K562 (cell line): ENCODE measurements at regions not wholly inside any gene's neighbourhood (a gene's known extent, or its start where the extent isn't known, plus 50 kb on each side); places are given as distances from the start of the nearest gene placed in this dataset.

Experiments
- ATAC-seq: fragments of 200-7000 bp; cut with Tn5 transposase; 3 replicates; pipeline ENCODE4 v1.9.1; 2020; ENCODE audit warnings: moderate library complexity
- BruUV-seq: library from RNA; stranded (reverse); fragments of 400-500 nt; replicated peaks from 2 replicates; lab custom pipeline; 2021; lab: Mats Ljungman, UMichigan
- CTCF ChIA-PET: fragments of 300-600 bp; formaldehyde crosslinking; extraction: SDS; loops from one replicate; lab custom pipeline; 2021; ENCODE audit warnings: low intra/inter-chr PET ratio; lab: Yijun Ruan, JAX
- POLR2A ChIA-PET: fragments of 300-600, 350-650 bp; sonication (Branson Sonifier 250); formaldehyde crosslinking; extraction: SDS; loops from one replicate; lab custom pipeline; 2021; ENCODE audit warnings: antibody characterized with exemption, inconsistent platforms; lab: Yijun Ruan, JAX
- DNase-seq, 4 experiments: peaks; one replicate each; pipeline versions ENCODE4 v3.0.0 to v3.0.0-alpha.2; 2011 to 2018; ENCODE audit warnings: low spot score in 3 of 4, mixed read lengths in 3 of 4; ENCODE audit errors: extremely low read depth in 1 of 4
- FAIRE-seq: peaks from 2 replicates; lab custom pipeline; 2011; peaks lifted over from hg19 to GRCh38; lab: Jason Lieb, UNC
- H2AFZ ChIP-seq: 2 replicates; pipeline ENCODE4 v1.6.0; 2011; ENCODE audit warnings: low read depth, low read length, control low read depth, inconsistent platforms
- H3K27ac ChIP-seq: fragments of 200-600 bp; 3 replicates; pipeline ENCODE4 v1.8.0; 2011; ENCODE audit warnings: low read depth, mild to moderate bottlenecking, control low read depth, inconsistent platforms, low read length, moderate library complexity, mixed read lengths; ENCODE audit errors: extremely low read depth
- H3K27me3 ChIP-seq, 2 experiments: fragments of 300-600 bp in 1 of 2; 2 replicates in 1 of 2; 3 replicates in 1 of 2; pipeline versions ENCODE4 v1.6.0 to v1.8.0; 2011; ENCODE audit warnings: inconsistent platforms in 2 of 2, low read length in 2 of 2, mild to moderate bottlenecking in 1 of 2, mixed read lengths in 1 of 2, moderate library complexity in 1 of 2; ENCODE audit not compliant: control insufficient read depth in 2 of 2, insufficient read depth in 2 of 2
- H3K36me3 ChIP-seq: fragments of 300-600 bp; 3 replicates; pipeline ENCODE4 v1.8.0; 2011; ENCODE audit warnings: mild to moderate bottlenecking, low read length, inconsistent platforms; ENCODE audit not compliant: control insufficient read depth, insufficient read depth
- H3K4me1 ChIP-seq, 2 experiments: fragments of 200-600 bp in 1 of 2; replicated peaks in 1 of 2; 2 replicates in 1 of 2; 3 replicates in 1 of 2; pipeline versions ENCODE4 v1.5.1 to v1.8.0; 2011; ENCODE audit warnings: inconsistent platforms in 2 of 2, low read length in 2 of 2, mild to moderate bottlenecking in 1 of 2, mixed read lengths in 1 of 2, moderate library complexity in 1 of 2; ENCODE audit not compliant: control insufficient read depth in 2 of 2, insufficient read depth in 2 of 2
- H3K4me2 ChIP-seq: 2 replicates; pipeline ENCODE4 v1.6.1; 2011; ENCODE audit warnings: low read length, control low read depth, inconsistent platforms, mixed read lengths; ENCODE audit not compliant: insufficient read depth
- H3K4me3 ChIP-seq: fragments of 200-600 bp; sonication (generic), shearing (Covaris generic); 2 replicates; pipeline ENCODE4 v1.5.1; 2016; ENCODE audit warnings: control low read depth, inconsistent platforms
- H3K79me2 ChIP-seq: fragments of 200-600 bp; 3 replicates; pipeline ENCODE4 v1.8.0; 2011; ENCODE audit warnings: low read length, inconsistent platforms; ENCODE audit not compliant: control insufficient read depth, insufficient read depth
- H3K9ac ChIP-seq, 2 experiments: 2 replicates each; pipeline versions ENCODE4 v1.6.0 to v1.6.1; 2011; ENCODE audit warnings: low read depth in 2 of 2, low read length in 2 of 2, control low read depth in 1 of 2, inconsistent platforms in 1 of 2, mild to moderate bottlenecking in 1 of 2, mixed read lengths in 1 of 2; ENCODE audit not compliant: insufficient read depth in 1 of 2
- H3K9me1 ChIP-seq: one replicate; pipeline ENCODE4 v1.6.0; 2011; ENCODE audit warnings: inconsistent platforms, mild to moderate bottlenecking, low read length, moderate library complexity; ENCODE audit not compliant: control insufficient read depth, insufficient read depth
- H3K9me3 ChIP-seq: replicated peaks from 2 replicates; pipeline ENCODE4 v1.5.1; 2011; ENCODE audit warnings: low read depth, low read length, inconsistent platforms; ENCODE audit not compliant: control insufficient read depth, insufficient read depth
- H4K20me1 ChIP-seq: replicated peaks from 2 replicates; pipeline ENCODE4 v1.6.1; 2011; ENCODE audit warnings: low read length, inconsistent platforms, mixed read lengths; ENCODE audit not compliant: control insufficient read depth, insufficient read depth
- BHLHE40 ChIP-seq: IDR thresholded peaks from 2 replicates; pipeline ENCODE4 v1.6.1; 2011; ENCODE audit warnings: low read length, improper control_type of control experiment
- KDM2B ChIP-seq: fragments of 250-450 bp; sonication (Bioruptor Pico); IDR thresholded peaks from 2 replicates; pipeline ENCODE4 v1.8.0; 2021; ENCODE audit warnings: mild to moderate bottlenecking, moderate library complexity
- NR2C1 ChIP-seq, 2 experiments: fragments of 450-650 bp; IDR thresholded peaks; 2 replicates each; pipeline ENCODE4 v1.6.1; 2017; ENCODE audit warnings: mild to moderate bottlenecking in 2 of 2, antibody characterized with exemption in 1 of 2, inconsistent platforms in 1 of 2, missing compliant biosample characterization in 1 of 2, missing genetic modification characterization in 1 of 2
- POLR3A ChIP-seq: IDR thresholded peaks from 2 replicates; pipeline ENCODE4 v1.6.1; 2011; ENCODE audit warnings: borderline replicate concordance, mild to moderate bottlenecking, moderate library complexity; ENCODE audit not compliant: insufficient read length, insufficient read depth; ENCODE audit errors: extremely low read depth
- RUNX1 ChIP-seq: sonication (generic); IDR thresholded peaks from 2 replicates; pipeline ENCODE4 v1.6.1; 2016; ENCODE audit warnings: antibody characterized with exemption, low read depth
- SIX5 ChIP-seq, 2 experiments: IDR thresholded peaks; 2 replicates each; pipeline ENCODE4 v1.6.1; 2011; ENCODE audit warnings: low read length in 2 of 2, borderline replicate concordance in 1 of 2, low read depth in 1 of 2, mild to moderate bottlenecking in 1 of 2, moderate library complexity in 1 of 2; ENCODE audit not compliant: insufficient read depth in 1 of 2
- SREBF1 ChIP-seq: fragments of 150-350 bp; IDR thresholded peaks from 2 replicates; pipeline ENCODE4 v1.6.1; 2014; ENCODE audit warnings: antibody characterized with exemption, low read depth, low read length, borderline replicate concordance
- THRAP3 ChIP-seq: fragments of 450-650 bp; IDR thresholded peaks from 2 replicates; pipeline ENCODE4 v1.6.1; 2016; ENCODE audit warnings: mild to moderate bottlenecking, inconsistent platforms, borderline replicate concordance
- ZNF75A ChIP-seq: fragments of 450-650 bp; formaldehyde crosslinking; IDR thresholded peaks from 2 replicates; pipeline ENCODE4 v1.4.0; 2020; ENCODE audit warnings: mild to moderate bottlenecking
- WGBS: fragments of 100-300 bp; shearing (Covaris generic); methylation state at CpG from one replicate; pipeline ENCODE4 v1.1.6; 2016; ENCODE audit warnings: low coverage, mixed read lengths; ENCODE audit not compliant: insufficient coverage; ENCODE audit errors: missing lambda C conversion rate; 5-methylcytosine and 5-hydroxymethylcytosine counted together
- in situ Hi-C: fragments of 300-500 bp; cut with MboI; formaldehyde crosslinking; loops from 4 replicates; pipeline ENCODE4 v1.15.0; 2018; ENCODE audit warnings: inconsistent platforms, mixed read lengths
- intact Hi-C: fragments of 100-400 bp; cut with micrococcal nuclease; formaldehyde crosslinking; loops from 2 replicates; pipeline ENCODE4 v1.14.2; 2022
- TF ChIP-seq, protein P1 (sequence below), 2 experiments: fragments of 200-800 bp in 1 of 2; sonication (Bioruptor generic) in 1 of 2; sonication (generic) in 1 of 2; formaldehyde crosslinking in 1 of 2; IDR thresholded peaks in 1 of 2; conservative IDR thresholded peaks in 1 of 2; 2 replicates each; pipeline versions ENCODE4 v1.5.0 to v1.6.1; 2016 to 2020; ENCODE audit warnings: missing compliant biosample characterization in 1 of 2, missing genetic modification characterization in 1 of 2, missing genetic modification reagents in 1 of 2

DNA sequence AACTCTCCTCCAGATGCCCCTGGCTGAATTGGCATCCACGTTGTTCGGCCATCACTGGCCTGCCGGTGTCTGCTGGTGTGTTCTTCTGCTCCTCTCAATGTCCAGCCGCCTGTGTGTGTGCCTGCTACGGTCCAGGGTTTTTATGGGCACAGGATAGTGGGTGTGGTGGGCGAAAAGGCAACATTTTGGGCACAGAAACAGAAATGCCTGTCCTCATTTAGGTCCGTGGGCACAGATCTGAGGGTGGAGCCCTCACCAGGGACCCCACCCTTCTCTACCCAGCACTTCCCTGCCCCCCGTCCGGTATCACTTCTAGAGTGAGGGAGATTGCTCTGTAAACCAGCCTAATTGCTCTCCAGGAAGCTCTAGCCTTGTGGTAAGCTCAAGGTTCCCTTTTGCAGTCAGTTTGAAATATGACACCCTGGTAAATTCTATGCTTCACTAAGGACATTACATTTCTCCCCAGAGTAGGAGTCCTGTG is 410.1 kb downstream of the MAT2B start:
- in situ Hi-C loops, result no loop called here

DNA sequence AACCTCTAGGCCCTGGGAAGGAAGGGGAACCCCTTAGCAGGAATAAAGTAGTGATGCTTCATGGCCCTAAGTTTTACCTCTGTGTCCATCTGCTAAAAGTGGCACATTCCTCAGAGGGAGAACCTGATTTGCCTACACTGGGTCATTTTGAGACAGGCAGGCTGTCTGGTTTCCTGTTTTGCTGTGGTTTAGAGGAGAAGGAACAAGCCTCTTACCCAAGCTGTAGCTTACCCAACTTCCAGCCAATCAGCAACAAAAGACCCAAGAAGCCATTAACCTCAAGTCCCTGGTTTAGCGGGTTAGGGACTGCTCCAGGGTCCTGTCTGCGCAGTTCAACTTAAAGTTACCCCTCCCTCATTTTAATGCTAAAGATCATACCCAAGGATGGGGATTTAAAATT is 411.0 kb downstream of the MAT2B start:
- no peak for DNase-seq
- H3K4me1 ChIP-seq, result no peaks in the 10 kb centered on the region
- no peak overlapping the region for H3K27ac ChIP-seq
- POLR2A ChIA-PET, result no interaction called here
- H3K9me1 ChIP-seq, result no peaks in the 10 kb centered on the region
- 0 out of 2 replicates have a peak, but pooled peaks cover 1% of the 10 kb centered on the region for H3K9me3 ChIP-seq
- in situ Hi-C loops (no loop called here), intact Hi-C loops (no loop called here)
- BruUV-seq, result no TSS peak
- 7% methylated on average over 2 of the region's 2 CpGs for WGBS
- no peaks in the 10 kb centered on the region for H4K20me1 ChIP-seq
- no peak overlapping the region for H3K9ac ChIP-seq
- H3K36me3 ChIP-seq, result no peaks in the 10 kb centered on the region
- H2AFZ ChIP-seq, result no peak overlapping the region
- H3K79me2 ChIP-seq, result no peaks in the 10 kb centered on the region
- H3K4me2 ChIP-seq, result no peak overlapping the region
- TF ChIP-seq ZNF75A, result no peak
- no peak for TF ChIP-seq POLR3A
- TF ChIP-seq RUNX1, result no peak
- TF ChIP-seq THRAP3, result no peak
- no peak for TF ChIP-seq SIX5 (IDR thresholded peaks at IDR 0.05; ENCODE audit: borderline replicate concordance in 1 of 2, insufficient read depth in 1 of 2, low read depth in 1 of 2, low read length in 2 of 2)
- TF ChIP-seq, all 486 proteins: peak for 0
- no peak for FAIRE-seq
- no peak for ATAC-seq
- CTCF ChIA-PET, result no interaction called here
- no peak overlapping the region for H3K4me3 ChIP-seq
- no peaks in the 10 kb centered on the region for H3K27me3 ChIP-seq

More for the DNA sequence above, 410.1 kb downstream of the MAT2B start:
- Histone ChIP-seq H2AFZ (no peak overlapping the region), H4K20me1 (no peaks in the 10 kb centered on the region), H3K36me3 (no peaks in the 10 kb centered on the region), H3K4me3 (no peak overlapping the region), H3K27me3 (no peaks in the 10 kb centered on the region)
- 0% methylated on average over 9 of the region's 9 CpGs for WGBS
- FAIRE-seq, result no peak
- TF ChIP-seq NR2C1 (IDR thresholded peaks at IDR 0.05) (no peak), NR2C1 (tag; IDR thresholded peaks at IDR 0.05) (no peak), BHLHE40 (no peak), KDM2B (CRISPR knock-in tag) (no peak), SREBF1 (no peak)
- TF ChIP-seq, protein P1, sequence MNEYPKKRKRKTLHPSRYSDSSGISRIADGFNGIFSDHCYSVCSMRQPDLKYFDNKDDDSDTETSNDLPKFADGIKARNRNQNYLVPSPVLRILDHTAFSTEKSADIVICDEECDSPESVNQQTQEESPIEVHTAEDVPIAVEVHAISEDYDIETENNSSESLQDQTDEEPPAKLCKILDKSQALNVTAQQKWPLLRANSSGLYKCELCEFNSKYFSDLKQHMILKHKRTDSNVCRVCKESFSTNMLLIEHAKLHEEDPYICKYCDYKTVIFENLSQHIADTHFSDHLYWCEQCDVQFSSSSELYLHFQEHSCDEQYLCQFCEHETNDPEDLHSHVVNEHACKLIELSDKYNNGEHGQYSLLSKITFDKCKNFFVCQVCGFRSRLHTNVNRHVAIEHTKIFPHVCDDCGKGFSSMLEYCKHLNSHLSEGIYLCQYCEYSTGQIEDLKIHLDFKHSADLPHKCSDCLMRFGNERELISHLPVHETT (CRISPR knock-in tag; conservative IDR thresholded peaks at IDR 0.05 in 1 of 2, IDR thresholded peaks at IDR 0.05 in 1 of 2), result no peak
- TF ChIP-seq, all 486 proteins: peak for 0
- Histone ChIP-seq H3K9ac (no peak overlapping the region), H3K27ac (no peak overlapping the region), H3K9me1 (no peaks in the 10 kb centered on the region), H3K9me3 (0 out of 2 replicates have a peak, but pooled peaks cover 1% of the 10 kb centered on the region), H3K4me1 (no peaks in the 10 kb centered on the region), H3K4me2 (no peak overlapping the region), H3K79me2 (no peaks in the 10 kb centered on the region)
- DNase-seq (peak in 1 of 4 experiments; percentile 2), ATAC-seq (peak; percentile 57; the same call in 2 of the 3 replicates)
- CTCF ChIA-PET, result no interaction called here
- POLR2A ChIA-PET, result no interaction called here
- BruUV-seq, result no TSS peak
- intact Hi-C loops, result no loop called here
